ENCODE measurements at regions not wholly inside any gene's neighbourhood (a gene's known extent, or its start where the extent isn't known, plus 50 kb on each side); places are given as distances from the start of the nearest gene placed in this dataset.
"Not testable (repeated sequence)": the region's sequence is repeated elsewhere in the genome, so short reads cannot be mapped to it uniquely, and the experiment has no call there.

GRCh38 chr12:4196805-4197420, 76.6 kb upstream of the CCND2 start:
- DNase-seq (ENCODE audit: low read depth, low spot score) = no peak
- H3K4me3 ChIP-seq (ENCODE audit: low read length) = no peak overlapping the region

- no peak for DNase-seq (ENCODE audit: low read depth, low spot score)
- H3K4me3 ChIP-seq (ENCODE audit: low read length) = no peak overlapping the region
Observed at GRCh38 chr12:4194668-4195067, 78.9 kb upstream of the CCND2 start.

GRCh38 chr12:4193821-4194220, 79.7 kb upstream of the CCND2 start:
- no peak for DNase-seq (ENCODE audit: low read depth, low spot score)
- H3K4me3 ChIP-seq (ENCODE audit: low read length) = no peak overlapping the region

GRCh38 chr12:4191642-4192041, 81.9 kb upstream of the CCND2 start:
- H3K4me3 ChIP-seq (ENCODE audit: low read length) = no peak overlapping the region
- DNase-seq (ENCODE audit: low read depth, low spot score) = no peak

- no peak for DNase-seq (ENCODE audit: low read depth, low spot score)
- no peak overlapping the region for H3K4me3 ChIP-seq (ENCODE audit: low read length)
Observed at GRCh38 chr12:4191149-4191548, 82.4 kb upstream of the CCND2 start.

GRCh38 chr12:4190366-4191063, 83.0 kb upstream of the CCND2 start:
- H3K4me3 ChIP-seq (ENCODE audit: low read length) = no peak overlapping the region
- DNase-seq (ENCODE audit: low read depth, low spot score) = no peak

- no peak overlapping the region for H3K4me3 ChIP-seq (ENCODE audit: low read length)
- no peak for DNase-seq (ENCODE audit: low read depth, low spot score)
Observed at GRCh38 chr12:4189721-4190120, 83.8 kb upstream of the CCND2 start.

GRCh38 chr12:4187916-4188315, 85.6 kb upstream of the CCND2 start:
- no peak overlapping the region for H3K4me3 ChIP-seq (ENCODE audit: low read length)
- DNase-seq (ENCODE audit: low read depth, low spot score) = no peak

GRCh38 chr12:4187315-4187714, 86.2 kb upstream of the CCND2 start:
- not testable (repeated sequence) for DNase-seq (ENCODE audit: low read depth, low spot score); H3K4me3 ChIP-seq (ENCODE audit: low read length)

GRCh38 chr12:4178424-4179170, 95.0 kb upstream of the CCND2 start:
- no peak for DNase-seq (ENCODE audit: low read depth, low spot score)

GRCh38 chr12:4177262-4177661, 96.3 kb upstream of the CCND2 start:
- DNase-seq (ENCODE audit: low read depth, low spot score) = no peak
- no peak overlapping the region for H3K4me3 ChIP-seq (ENCODE audit: low read length)

More at GRCh38 chr12:4178424-4179170, 95.0 kb upstream of the CCND2 start:
- no peak overlapping the region for H3K4me3 ChIP-seq (ENCODE audit: low read length)

GRCh38 chr12:4176168-4176567, 97.4 kb upstream of the CCND2 start:
- DNase-seq (ENCODE audit: low read depth, low spot score) = no peak
- no peak overlapping the region for H3K4me3 ChIP-seq (ENCODE audit: low read length)

GRCh38 chr12:4174417-4174816, 99.1 kb upstream of the CCND2 start:
- no peak overlapping the region for H3K4me3 ChIP-seq (ENCODE audit: low read length)
- no peak for DNase-seq (ENCODE audit: low read depth, low spot score)

- no peak overlapping the region for H3K4me3 ChIP-seq (ENCODE audit: low read length)
- no peak for DNase-seq (ENCODE audit: low read depth, low spot score)
Observed at GRCh38 chr12:4172999-4173398, 100.6 kb upstream of the CCND2 start.

GRCh38 chr12:4171742-4172141, 101.8 kb upstream of the CCND2 start:
- no peak overlapping the region for H3K4me3 ChIP-seq (ENCODE audit: low read length)

GRCh38 chr12:4169959-4170358, 103.6 kb upstream of the CCND2 start:
- DNase-seq (ENCODE audit: low read depth, low spot score) = no peak
- H3K4me3 ChIP-seq (ENCODE audit: low read length) = no peak overlapping the region

More at GRCh38 chr12:4171742-4172141, 101.8 kb upstream of the CCND2 start:
- no peak for DNase-seq (ENCODE audit: low read depth, low spot score)

GRCh38 chr12:4169531-4169930, 104.0 kb upstream of the CCND2 start:
- H3K4me3 ChIP-seq (ENCODE audit: low read length) = no peak overlapping the region
- no peak for DNase-seq (ENCODE audit: low read depth, low spot score)

- no peak for DNase-seq (ENCODE audit: low read depth, low spot score)
- H3K4me3 ChIP-seq (ENCODE audit: low read length) = no peak overlapping the region
Observed at GRCh38 chr12:4168036-4168435, 105.5 kb upstream of the CCND2 start.

GRCh38 chr12:4164559-4165558, 108.7 kb upstream of the CCND2 start:
- no peak overlapping the region for H3K4me3 ChIP-seq (ENCODE audit: low read length)
- DNase-seq (ENCODE audit: low read depth, low spot score) = no peak

Measured in Jurkat, Clone E6-1 (cell line).